HepG2 (cell line): ENCODE measurements at regions not wholly inside any gene's neighbourhood (a gene's known extent, or its start where the extent isn't known, plus 50 kb on each side); places are given as distances from the start of the nearest gene placed in this dataset.

Experiments
- ATAC-seq: fragments of 200-7000 bp; cut with Tn5 transposase; 3 replicates; pipeline ENCODE4 v1.9.1; 2020; ENCODE audit warnings: mild to moderate bottlenecking, moderate library complexity
- BruUV-seq: library from RNA; stranded (reverse); fragments of 400-500 nt; replicated peaks from 2 replicates; lab custom pipeline; 2021; lab: Mats Ljungman, UMichigan
- CTCF ChIA-PET: fragments of 300-600 bp; formaldehyde crosslinking; extraction: SDS; loops from one replicate; lab custom pipeline; 2021; ENCODE audit warnings: low total read pairs, inconsistent platforms, low intra/inter-chr PET ratio; lab: Yijun Ruan, JAX
- POLR2A ChIA-PET: fragments of 350-600 bp; sonication (Branson Sonifier 250); formaldehyde crosslinking; loops from one replicate; lab custom pipeline; 2020; ENCODE audit warnings: antibody characterized with exemption, inconsistent platforms; lab: Yijun Ruan, JAX
- DNase-seq: peaks from one replicate; pipeline ENCODE4 v3.0.0-alpha.2; 2015; ENCODE audit warnings: low spot score
- FAIRE-seq: peaks from 3 replicates; lab custom pipeline; 2011; peaks lifted over from hg19 to GRCh38; lab: Jason Lieb, UNC
- H2AFZ ChIP-seq: one replicate; pipeline ENCODE4 v1.6.1; 2011; ENCODE audit warnings: low read length, inconsistent platforms
- H3K27ac ChIP-seq: fragments of 300-600 bp; 3 replicates; pipeline ENCODE4 v1.8.0; 2011; ENCODE audit warnings: mixed run types, mild to moderate bottlenecking, mixed read lengths, low read length, inconsistent platforms; ENCODE audit not compliant: insufficient read depth; ENCODE audit errors: extremely low read length
- H3K27me3 ChIP-seq, 2 experiments: fragments of 200-600 bp in 1 of 2; 2 replicates in 1 of 2; 3 replicates in 1 of 2; pipeline versions ENCODE4 v1.6.0 to v1.8.0; 2011; ENCODE audit warnings: low read length in 2 of 2, mild to moderate bottlenecking in 2 of 2, moderate library complexity in 2 of 2, inconsistent platforms in 1 of 2; ENCODE audit not compliant: insufficient read depth in 2 of 2, control insufficient read depth in 1 of 2
- H3K36me3 ChIP-seq, 2 experiments: fragments of 200-600 bp in 1 of 2; replicated peaks in 1 of 2; 2 replicates in 1 of 2; 3 replicates in 1 of 2; pipeline versions ENCODE4 v1.5.1 to v1.8.0; 2011; ENCODE audit warnings: low read length in 2 of 2, inconsistent platforms in 1 of 2; ENCODE audit not compliant: insufficient read depth in 2 of 2, control insufficient read depth in 1 of 2
- H3K4me1 ChIP-seq: 2 replicates; pipeline ENCODE4 v1.5.1; 2012; ENCODE audit warnings: low read length, inconsistent platforms; ENCODE audit not compliant: insufficient read depth
- H3K4me2 ChIP-seq: 2 replicates; pipeline ENCODE4 v1.6.0; 2011; ENCODE audit warnings: low read depth, low read length, inconsistent platforms
- H3K4me3 ChIP-seq, 3 experiments: fragments of 200-600 bp in 1 of 3; sonication (generic), shearing (Covaris generic) in 1 of 3; replicated peaks in 1 of 3; 2 replicates each; pipeline ENCODE4 v1.5.1; 2011 to 2016; ENCODE audit warnings: low read length in 3 of 3, inconsistent platforms in 2 of 3, low read depth in 2 of 3, mild to moderate bottlenecking in 2 of 3, control low read depth in 1 of 3, mixed read lengths in 1 of 3; ENCODE audit not compliant: insufficient read depth in 1 of 3
- H3K79me2 ChIP-seq: one replicate; pipeline ENCODE4 v1.6.1; 2011; ENCODE audit warnings: low read length, inconsistent platforms; ENCODE audit not compliant: insufficient read depth
- H3K9ac ChIP-seq: 2 replicates; pipeline ENCODE4 v1.6.0; 2011; ENCODE audit warnings: mild to moderate bottlenecking, low read depth, low read length, inconsistent platforms; ENCODE audit not compliant: insufficient read depth
- H3K9me3 ChIP-seq: 2 replicates; pipeline ENCODE4 v1.5.1; 2012; ENCODE audit warnings: mild to moderate bottlenecking, low read length
- H4K20me1 ChIP-seq: 2 replicates; pipeline ENCODE4 v1.6.0; 2011; ENCODE audit warnings: inconsistent platforms, mild to moderate bottlenecking, low read length, moderate library complexity; ENCODE audit not compliant: insufficient read depth
- ATF4 ChIP-seq, 2 experiments: fragments of 450-650 bp in 1 of 2; sonication (generic) in 1 of 2; formaldehyde crosslinking; IDR thresholded peaks; 2 replicates each; pipeline versions ENCODE4 v1.5.0 to v1.8.0; 2020 to 2022; ENCODE audit warnings: mild to moderate bottlenecking in 1 of 2, missing genetic modification reagents in 1 of 2
- SALL1 ChIP-seq: sonication (generic); formaldehyde crosslinking; IDR thresholded peaks from 2 replicates; pipeline ENCODE4 v1.8.0; 2022; ENCODE audit warnings: mild to moderate bottlenecking, missing genetic modification reagents
- SMAD1 ChIP-seq: sonication (generic); formaldehyde crosslinking; IDR thresholded peaks from 2 replicates; pipeline ENCODE4 v1.4.0; 2020; ENCODE audit warnings: missing genetic modification reagents, low read depth, mild to moderate bottlenecking, borderline replicate concordance
- SYNCRIP ChIP-seq: fragments of 200-400 bp; formaldehyde crosslinking; IDR thresholded peaks from 2 replicates; pipeline ENCODE4 v1.6.1; 2018; ENCODE audit warnings: mild to moderate bottlenecking, low read depth, low read length; ENCODE audit not compliant: insufficient read depth
- TARDBP ChIP-seq: sonication (generic); formaldehyde crosslinking; IDR thresholded peaks from 2 replicates; pipeline ENCODE4 v1.8.0; 2022; ENCODE audit warnings: mild to moderate bottlenecking, missing genetic modification reagents
- TCF12 ChIP-seq, 2 experiments: fragments of 450-650 bp in 1 of 2; sonication (generic) in 1 of 2; formaldehyde crosslinking in 1 of 2; IDR thresholded peaks; 2 replicates each; pipeline versions ENCODE4 v1.6.1 to v1.8.0; 2017 to 2022; ENCODE audit warnings: antibody characterized with exemption in 1 of 2, mild to moderate bottlenecking in 1 of 2, missing genetic modification reagents in 1 of 2, moderate library complexity in 1 of 2
- ZFY ChIP-seq: sonication (generic); formaldehyde crosslinking; IDR thresholded peaks from 2 replicates; pipeline ENCODE4 v1.4.0; 2020; ENCODE audit warnings: missing genetic modification reagents
- ZNF891 ChIP-seq: sonication (generic); formaldehyde crosslinking; IDR thresholded peaks from 2 replicates; pipeline ENCODE4 v1.5.0; 2020; ENCODE audit warnings: mild to moderate bottlenecking, missing genetic modification reagents
- WGBS: methylation state at CpG from one replicate; pipeline ENCODE4 v1.1.6; 2017; ENCODE audit warnings: low lambda C conversion rate; 5-methylcytosine and 5-hydroxymethylcytosine counted together
- in situ Hi-C: cut with HindIII; loops from 2 replicates; pipeline ENCODE4 v1.10.0; 2017; ENCODE audit warnings: low pct_unique_long_range_greater_than_20kb; ENCODE audit not compliant: extremely low pct_ligation_motif_present
- intact Hi-C: fragments of 100-400 bp; cut with micrococcal nuclease; formaldehyde crosslinking; loops from one replicate; pipeline ENCODE4 v1.10.0; 2022; ENCODE audit not compliant: unreplicated experiment
- TF ChIP-seq, protein P1 (sequence below): sonication (generic); formaldehyde crosslinking; IDR thresholded peaks from 2 replicates; pipeline ENCODE4 v1.9.0; 2021; ENCODE audit warnings: missing genetic modification reagents, mild to moderate bottlenecking, borderline replicate concordance

DNA sequence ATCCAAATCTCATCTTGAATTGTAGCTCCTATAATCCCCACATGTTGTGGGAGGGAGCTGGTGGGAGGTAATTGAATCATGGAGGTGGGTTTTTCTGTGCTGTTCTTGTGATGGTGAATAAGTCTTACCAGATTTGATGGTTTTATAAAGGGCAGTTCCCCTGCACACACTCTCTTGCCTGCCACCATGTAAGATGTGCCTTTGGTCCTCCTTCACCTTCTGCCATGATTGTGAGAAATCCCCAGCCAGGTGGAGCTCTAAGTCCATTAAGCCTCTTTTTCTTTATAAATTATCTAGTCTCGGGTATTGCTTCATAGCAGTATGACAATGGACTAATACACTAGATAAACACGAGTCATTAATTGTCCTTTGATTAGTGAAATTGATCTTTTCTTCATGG lies 214.5 kb upstream of the CFAP20DC start:
- ChIA-PET POLR2A (no interaction called here), CTCF (no interaction called here)
- BruUV-seq: no TSS peak
- intact Hi-C loops (no loop called here), in situ Hi-C loops (no loop called here)
- DNase-seq (no peak), ATAC-seq (no peak), FAIRE-seq (no peak)
- no peaks in the 10 kb centered on the region for H4K20me1 ChIP-seq
- no peaks in the 10 kb centered on the region for H3K36me3 ChIP-seq
- H3K4me1 ChIP-seq: no peaks in the 10 kb centered on the region
- H3K4me3 ChIP-seq: no peak overlapping the region
- WGBS: 0% methylated on average over 2 of the region's 2 CpGs
- H2AFZ ChIP-seq: no peak overlapping the region
- no peaks in the 10 kb centered on the region for H3K9me3 ChIP-seq
- H3K4me2 ChIP-seq: no peak overlapping the region
- TF ChIP-seq TCF12 (IDR thresholded peaks at IDR 0.05): no peak
- no peak for TF ChIP-seq TCF12 (CRISPR knock-in tag; IDR thresholded peaks at IDR 0.05)
- TF ChIP-seq SMAD1 (CRISPR knock-in tag): no peak
- TF ChIP-seq ATF4 (CRISPR knock-in tag; IDR thresholded peaks at IDR 0.05): no peak
- TF ChIP-seq, protein P1, sequence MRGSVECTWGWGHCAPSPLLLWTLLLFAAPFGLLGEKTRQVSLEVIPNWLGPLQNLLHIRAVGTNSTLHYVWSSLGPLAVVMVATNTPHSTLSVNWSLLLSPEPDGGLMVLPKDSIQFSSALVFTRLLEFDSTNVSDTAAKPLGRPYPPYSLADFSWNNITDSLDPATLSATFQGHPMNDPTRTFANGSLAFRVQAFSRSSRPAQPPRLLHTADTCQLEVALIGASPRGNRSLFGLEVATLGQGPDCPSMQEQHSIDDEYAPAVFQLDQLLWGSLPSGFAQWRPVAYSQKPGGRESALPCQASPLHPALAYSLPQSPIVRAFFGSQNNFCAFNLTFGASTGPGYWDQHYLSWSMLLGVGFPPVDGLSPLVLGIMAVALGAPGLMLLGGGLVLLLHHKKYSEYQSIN: no peak
- no peak for TF ChIP-seq SALL1 (CRISPR knock-in tag)
- no peak for TF ChIP-seq ZNF891 (CRISPR knock-in tag)
- TF ChIP-seq TARDBP: no peak
- TF ChIP-seq ZFY (CRISPR knock-in tag): no peak
- TF ChIP-seq SYNCRIP: no peak
- H3K79me2 ChIP-seq: no peaks in the 10 kb centered on the region
- H3K27me3 ChIP-seq: no peaks in the 10 kb centered on the region; a peak in 1 of 5 replicates
- H3K27ac ChIP-seq: no peak overlapping the region
- no peak overlapping the region for H3K9ac ChIP-seq
